A549 (cell line): ENCODE measurements at regions not wholly inside any gene's neighbourhood (a gene's known extent, or its start where the extent isn't known, plus 50 kb on each side); places are given as distances from the start of the nearest gene placed in this dataset.
A peak's percentile ranks its signal among the peaks of the same experiment; 100 is the strongest.

Experiments
- ATAC-seq, 2 experiments: fragments of 200-7000 bp in 1 of 2; fragments of >200 bp in 1 of 2; cut with Nextera tagmentation in 1 of 2; cut with Tn5 transposase in 1 of 2; 3 replicates each; pipeline versions ENCODE4 v1.8.0 to v1.9.1; 2018 to 2020; ENCODE audit warnings: mild to moderate bottlenecking in 1 of 2, moderate library complexity in 1 of 2
- CTCF ChIA-PET: fragments of 300-600 bp; sonication (Branson Sonifier 250); formaldehyde crosslinking; extraction: SDS; loops from one replicate; lab custom pipeline; 2021; ENCODE audit warnings: antibody characterized with exemption, inconsistent platforms; lab: Yijun Ruan, JAX
- POLR2A ChIA-PET: fragments of 350-600 bp; formaldehyde crosslinking; extraction: SDS; loops from one replicate; lab custom pipeline; 2021; ENCODE audit warnings: antibody characterized with exemption, inconsistent platforms; lab: Yijun Ruan, JAX
- DNase-seq, 2 experiments: peaks; one replicate each; pipeline versions ENCODE4 v3.0.0 to v3.0.0-alpha.2; 2011 to 2016; ENCODE audit warnings: low read depth in 1 of 2, low spot score in 1 of 2
- FAIRE-seq: peaks from 2 replicates; lab custom pipeline; 2011; peaks lifted over from hg19 to GRCh38; lab: Jason Lieb, UNC
- H3K27ac ChIP-seq, 2 experiments: fragments of >200 bp; sonication (Bioruptor Twin); formaldehyde crosslinking; 3 replicates each; pipeline ENCODE4 v1.5.1; 2016 to 2017
- H3K4me1 ChIP-seq: fragments of >200 bp; sonication (Bioruptor Twin); formaldehyde crosslinking; 3 replicates; pipeline ENCODE4 v1.6.1; 2016
- H3K4me2 ChIP-seq: fragments of >200 bp; sonication (Bioruptor Twin); formaldehyde crosslinking; 3 replicates; pipeline ENCODE4 v1.6.1; 2016
- H3K4me3 ChIP-seq: fragments of >200 bp; sonication (Bioruptor Twin); formaldehyde crosslinking; 3 replicates; pipeline ENCODE4 v1.5.1; 2016
- H3K9me3 ChIP-seq: fragments of >200 bp; sonication (Bioruptor Twin); formaldehyde crosslinking; 3 replicates; pipeline ENCODE4 v1.6.1; 2016
- CBX2 ChIP-seq: fragments of 200-600 bp; sonication (generic); IDR thresholded peaks from 2 replicates; pipeline ENCODE4 v1.6.1; 2016; ENCODE audit warnings: low read depth, mild to moderate bottlenecking, borderline replicate concordance
- CEBPB ChIP-seq, 2 experiments: fragments of >200 bp in 1 of 2; sonication (Bioruptor Twin) in 1 of 2; formaldehyde crosslinking in 1 of 2; IDR thresholded peaks; 2 replicates each; pipeline ENCODE4 v1.6.1; 2012 to 2016
- CTCF ChIP-seq: fragments of >200 bp; sonication (Bioruptor Twin); formaldehyde crosslinking; IDR thresholded peaks from 3 replicates; pipeline ENCODE4 v1.5.1; 2016
- EHF ChIP-seq: fragments of 250-450 bp; sonication (Bioruptor Pico); IDR thresholded peaks from 2 replicates; pipeline ENCODE4 v1.5.0; 2020; ENCODE audit warnings: mild to moderate bottlenecking
- ELK1 ChIP-seq: fragments of 150-350 bp; IDR thresholded peaks from 2 replicates; pipeline ENCODE4 v1.6.1; 2014; ENCODE audit warnings: low read depth, mild to moderate bottlenecking, low read length
- FOSB ChIP-seq: fragments of 250-450 bp; sonication (Bioruptor Pico); IDR thresholded peaks from 2 replicates; pipeline ENCODE4 v1.5.0; 2020; ENCODE audit warnings: mild to moderate bottlenecking, moderate library complexity
- HEYL ChIP-seq: fragments of 250-450 bp; sonication (Bioruptor Pico); IDR thresholded peaks from 2 replicates; pipeline ENCODE4 v1.8.0; 2021; ENCODE audit warnings: mild to moderate bottlenecking, moderate library complexity
- HOXB13 ChIP-seq: fragments of 250-450 bp; sonication (Bioruptor Pico); IDR thresholded peaks from 2 replicates; pipeline ENCODE4 v1.5.0; 2020; ENCODE audit warnings: low read depth, mild to moderate bottlenecking, moderate library complexity
- HOXB5 ChIP-seq: fragments of 250-450 bp; sonication (Bioruptor Pico); IDR thresholded peaks from 2 replicates; pipeline ENCODE4 v1.5.0; 2020; ENCODE audit warnings: mild to moderate bottlenecking, moderate library complexity
- JUNB ChIP-seq: fragments of >200 bp; sonication (Bioruptor Twin); formaldehyde crosslinking; IDR thresholded peaks from 2 replicates; pipeline ENCODE4 v1.6.1; 2016
- KDM5A ChIP-seq: fragments of 200-600 bp; sonication (generic); IDR thresholded peaks from 2 replicates; pipeline ENCODE4 v1.6.1; 2016; ENCODE audit warnings: antibody characterized with exemption, mild to moderate bottlenecking
- MYC ChIP-seq: IDR thresholded peaks from 2 replicates; pipeline ENCODE4 v1.6.1; 2012; ENCODE audit warnings: mild to moderate bottlenecking, inconsistent platforms, low read length, improper control_type of control experiment, borderline replicate concordance
- NPAS2 ChIP-seq: fragments of 250-450 bp; sonication (Bioruptor Pico); IDR thresholded peaks from 2 replicates; pipeline ENCODE4 v1.8.0; 2022; ENCODE audit warnings: mild to moderate bottlenecking, moderate library complexity, borderline replicate concordance
- NR3C1 ChIP-seq: fragments of >200 bp; sonication (Bioruptor Twin); formaldehyde crosslinking; IDR thresholded peaks from 3 replicates; pipeline ENCODE4 v1.6.1; 2017
- PHF8 ChIP-seq: fragments of 200-600 bp; sonication (generic); IDR thresholded peaks from 2 replicates; pipeline ENCODE4 v1.6.1; 2016; ENCODE audit warnings: low read depth, mild to moderate bottlenecking, antibody characterized with exemption, moderate library complexity, borderline replicate concordance
- POLR2A ChIP-seq: IDR thresholded peaks from 2 replicates; pipeline ENCODE4 v1.6.1; 2012; ENCODE audit warnings: mild to moderate bottlenecking, low read length
- POLR2AphosphoS2 ChIP-seq: conservative IDR thresholded peaks from 2 replicates; pipeline ENCODE4 v1.6.1; 2012; ENCODE audit warnings: low read length, improper control_type of control experiment, inconsistent platforms
- RAD21 ChIP-seq, 2 experiments: fragments of >200 bp in 1 of 2; sonication (Bioruptor Twin) in 1 of 2; formaldehyde crosslinking in 1 of 2; IDR thresholded peaks in 1 of 2; conservative IDR thresholded peaks in 1 of 2; 2 replicates in 1 of 2; 3 replicates in 1 of 2; pipeline ENCODE4 v1.6.1; 2012 to 2018; ENCODE audit warnings: inconsistent platforms in 1 of 2
- SMC3 ChIP-seq: fragments of >200 bp; sonication (Bioruptor Twin); formaldehyde crosslinking; IDR thresholded peaks from 3 replicates; pipeline ENCODE4 v1.6.1; 2018; ENCODE audit warnings: inconsistent platforms
- TFCP2L1 ChIP-seq: fragments of 250-450 bp; sonication (Bioruptor Pico); IDR thresholded peaks from 2 replicates; pipeline ENCODE4 v1.5.0; 2021; ENCODE audit warnings: mild to moderate bottlenecking
- ZC3H11A ChIP-seq: fragments of 450-650 bp; IDR thresholded peaks from 2 replicates; pipeline ENCODE4 v1.6.1; 2014; ENCODE audit warnings: antibody characterized with exemption, mild to moderate bottlenecking
- WGBS: methylation state at CpG from one replicate; pipeline ENCODE4 v1.1.6; 2017; ENCODE audit errors: missing lambda C conversion rate; 5-methylcytosine and 5-hydroxymethylcytosine counted together
- TF ChIP-seq, protein P1 (sequence below): IDR thresholded peaks from 2 replicates; pipeline ENCODE4 v1.6.1; 2012; ENCODE audit warnings: low read depth, borderline replicate concordance

- ATAC-seq (no peak), FAIRE-seq (no peak), DNase-seq (no peak)
- ChIA-PET POLR2A (no interaction called here), CTCF (no interaction called here)
- peaks cover 34% of the 10 kb centered on the region for H3K4me1 ChIP-seq
- no peak overlapping the region for H3K4me2 ChIP-seq
- peak overlapping the region in 1 of 2 experiments; percentile 46; a peak in 1 of 6 replicates for H3K27ac ChIP-seq
- no peaks in the 10 kb centered on the region for H3K9me3 ChIP-seq
- TF ChIP-seq POLR2A: no peak
- no peak for TF ChIP-seq KDM5A
- no peak for TF ChIP-seq PHF8
- no peak for TF ChIP-seq CBX2
- TF ChIP-seq HEYL (CRISPR knock-in tag): no peak
- TF ChIP-seq, protein P1, sequence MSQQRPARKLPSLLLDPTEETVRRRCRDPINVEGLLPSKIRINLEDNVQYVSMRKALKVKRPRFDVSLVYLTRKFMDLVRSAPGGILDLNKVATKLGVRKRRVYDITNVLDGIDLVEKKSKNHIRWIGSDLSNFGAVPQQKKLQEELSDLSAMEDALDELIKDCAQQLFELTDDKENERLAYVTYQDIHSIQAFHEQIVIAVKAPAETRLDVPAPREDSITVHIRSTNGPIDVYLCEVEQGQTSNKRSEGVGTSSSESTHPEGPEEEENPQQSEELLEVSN: no peak
- no peak for TF ChIP-seq FOSB (CRISPR knock-in tag)
- no peak for TF ChIP-seq HOXB13 (CRISPR knock-in tag)
- H3K4me3 ChIP-seq: no peak overlapping the region
- WGBS: 72% methylated on average over 5 of the region's 5 CpGs
Observed at GRCh38 chr6:4397307-4397706, 261.9 kb upstream of the ECI2 start.

GRCh38 chr6:4396044-4396443 is 260.7 kb upstream of the ECI2 start:
- H3K9me3 ChIP-seq: no peaks in the 10 kb centered on the region
- no peak overlapping the region for H3K27ac ChIP-seq
- DNase-seq: no peak
- ChIA-PET CTCF (no interaction called here), POLR2A (no interaction called here)
- 61% methylated on average over 2 of the region's 2 CpGs for WGBS
- no peak for TF ChIP-seq SMC3
- no peak for TF ChIP-seq NPAS2 (CRISPR knock-in tag)
- peaks cover 23% of the 10 kb centered on the region for H3K4me1 ChIP-seq
- FAIRE-seq: no peak
- no peak overlapping the region for H3K4me3 ChIP-seq
- no peak overlapping the region for H3K4me2 ChIP-seq
- ATAC-seq: no peak

GRCh38 chr6:4395386-4395785 is 260.0 kb upstream of the ECI2 start:
- H3K4me1 ChIP-seq: peaks cover 16% of the 10 kb centered on the region; the same call in 2 of the 3 replicates
- CTCF ChIA-PET: no interaction called here
- DNase-seq: no peak
- H3K4me2 ChIP-seq: no peak overlapping the region
- TF ChIP-seq HOXB5: no peak
- TF ChIP-seq, all 56 proteins: peak for 0
- no peak overlapping the region for H3K4me3 ChIP-seq
- no peak for FAIRE-seq
- ATAC-seq: no peak
- POLR2A ChIA-PET: no interaction called here
- H3K27ac ChIP-seq: no peak overlapping the region
- WGBS: 100% methylated on average over 1 of the region's 1 CpG
- H3K9me3 ChIP-seq: no peaks in the 10 kb centered on the region

GRCh38 chr6:4394786-4395185 is 259.4 kb upstream of the ECI2 start:
- no peak overlapping the region for H3K27ac ChIP-seq
- H3K9me3 ChIP-seq: no peaks in the 10 kb centered on the region
- FAIRE-seq: no peak
- no peak for ATAC-seq
- TF ChIP-seq TFCP2L1 (CRISPR knock-in tag) (no peak), MYC (no peak), HOXB13 (CRISPR knock-in tag) (no peak), CTCF (no peak), ELK1 (no peak), NR3C1 (no peak), JUNB (no peak), CEBPB (IDR thresholded peaks at IDR 0.05) (no peak), HOXB5 (no peak), EHF (no peak), RAD21 (conservative IDR thresholded peaks at IDR 0.05 in 1 of 2, IDR thresholded peaks at IDR 0.05 in 1 of 2) (no peak), NPAS2 (CRISPR knock-in tag) (no peak), ZC3H11A (no peak), POLR2AphosphoS2 (no peak)
- TF ChIP-seq, protein P1: no peak
- WGBS: 80% methylated on average over 4 of the region's 4 CpGs
- H3K4me3 ChIP-seq: no peak overlapping the region
- peaks cover 10% of the 10 kb centered on the region; the same call in 2 of the 3 replicates for H3K4me1 ChIP-seq
- no peak overlapping the region for H3K4me2 ChIP-seq
- ChIA-PET CTCF (no interaction called here), POLR2A (no interaction called here)
- DNase-seq: no peak
